ENCODE measurements at regions not wholly inside any gene's neighbourhood (a gene's known extent, or its start where the extent isn't known, plus 50 kb on each side); places are given as distances from the start of the nearest gene placed in this dataset.

- TF ChIP-seq CTCF (IDR thresholded peaks at IDR 0.05 in 4 of 5, conservative IDR thresholded peaks at IDR 0.05 in 1 of 5) (no peak), POLR2A (IDR thresholded peaks at IDR 0.05) (no peak)
Measured at GRCh38 chr4:143118663-143119062, 66.1 kb upstream of the USP38 start.

All from gastrocnemius medialis (tissue), 4 donors.